Karpas-422 (cell line): ENCODE measurements at regions not wholly inside any gene's neighbourhood (a gene's known extent, or its start where the extent isn't known, plus 50 kb on each side); places are given as distances from the start of the nearest gene placed in this dataset.

Source experiments
- DNase-seq: peaks from one replicate; pipeline ENCODE4 v3.0.0-alpha.2; 2015
- H2AFZ ChIP-seq: fragments of 200-600 bp; sonication (generic); 2 replicates; pipeline ENCODE4 v1.6.1; 2014; ENCODE audit warnings: antibody characterized with exemption, low read length, mixed read lengths
- H3K27ac ChIP-seq: fragments of 200-600 bp; sonication (generic); 2 replicates; pipeline ENCODE4 v1.5.1; 2014; ENCODE audit warnings: mild to moderate bottlenecking, low read length, moderate library complexity
- H3K27me3 ChIP-seq: fragments of 200-600 bp; sonication (generic); 2 replicates; pipeline ENCODE4 v1.6.1; 2014; ENCODE audit warnings: low read length, mixed read lengths
- H3K36me3 ChIP-seq: fragments of 200-600 bp; sonication (generic); 2 replicates; pipeline ENCODE4 v1.6.1; 2014; ENCODE audit warnings: low read length, mixed read lengths; ENCODE audit not compliant: insufficient read depth
- H3K4me1 ChIP-seq: fragments of 200-600 bp; sonication (generic); 2 replicates; pipeline ENCODE4 v1.6.1; 2014; ENCODE audit warnings: mild to moderate bottlenecking, low read length, mixed read lengths
- H3K4me2 ChIP-seq: fragments of 200-600 bp; sonication (generic); 2 replicates; pipeline ENCODE4 v1.6.1; 2014; ENCODE audit warnings: low read length, low read depth, mild to moderate bottlenecking; ENCODE audit not compliant: poor library complexity, severe bottlenecking
- H3K4me3 ChIP-seq: fragments of 200-600 bp; sonication (generic); 2 replicates; pipeline ENCODE4 v1.5.1; 2014; ENCODE audit warnings: mild to moderate bottlenecking, antibody characterized with exemption, low read length, mixed read lengths
- H3K79me2 ChIP-seq: fragments of 200-600 bp; sonication (generic); 2 replicates; pipeline ENCODE4 v1.6.1; 2014; ENCODE audit warnings: mild to moderate bottlenecking, low read length, mixed read lengths
- H3K9ac ChIP-seq: fragments of 200-600 bp; sonication (generic); 2 replicates; pipeline ENCODE4 v1.6.0; 2014; ENCODE audit warnings: low read length
- H3K9me2 ChIP-seq: fragments of 200-600 bp; sonication (generic), shearing (Covaris generic); replicated peaks from 2 replicates; pipeline ENCODE4 v1.6.0; 2014; ENCODE audit warnings: mild to moderate bottlenecking, low read length, moderate library complexity; ENCODE audit not compliant: insufficient read depth
- H3K9me3 ChIP-seq: fragments of 300-700, 200-600 bp; sonication (generic); 2 replicates; pipeline ENCODE4 v1.6.1; 2014; ENCODE audit warnings: low read length, mixed read lengths
- H4K20me1 ChIP-seq: fragments of 200-600 bp; sonication (generic); 2 replicates; pipeline ENCODE4 v1.6.1; 2014; ENCODE audit warnings: mild to moderate bottlenecking, antibody characterized with exemption, low read length, low read depth; ENCODE audit not compliant: insufficient read depth

DNA sequence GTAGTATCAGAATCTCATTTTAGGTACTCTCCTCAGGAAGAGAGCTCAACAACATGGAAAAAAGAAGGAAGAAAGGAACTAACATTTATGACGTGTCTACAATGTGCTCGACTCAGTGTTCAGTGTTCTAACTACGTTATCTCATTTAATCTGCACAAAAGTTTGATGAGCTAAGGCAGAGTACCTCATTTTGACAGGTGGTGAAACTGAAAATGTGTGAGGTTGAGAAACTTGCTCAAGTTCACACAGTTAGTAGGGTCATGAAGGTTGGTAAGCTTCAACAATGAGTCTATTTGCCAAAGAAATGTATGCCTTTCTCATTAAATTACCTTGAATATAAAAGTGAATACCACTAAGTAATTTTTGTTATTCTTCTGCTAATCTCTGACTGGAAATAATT lies 165.1 kb downstream of the CAAP1 start:
- H2AFZ ChIP-seq, result no peak overlapping the region
- H3K27me3 ChIP-seq, result no peaks in the 10 kb centered on the region
- H3K27ac ChIP-seq, result no peak overlapping the region
- no peaks in the 10 kb centered on the region for H4K20me1 ChIP-seq
- H3K4me2 ChIP-seq, result no peak overlapping the region
- no peaks in the 10 kb centered on the region for H3K9me3 ChIP-seq
- no peaks in the 10 kb centered on the region for H3K79me2 ChIP-seq
- H3K4me3 ChIP-seq, result no peak overlapping the region
- H3K36me3 ChIP-seq, result no peaks in the 10 kb centered on the region
- H3K4me1 ChIP-seq, result peaks cover 6% of the 10 kb centered on the region; the same call in 1 of the 2 replicates
- no peak overlapping the region for H3K9ac ChIP-seq
- no peak for DNase-seq
- no peaks in the 10 kb centered on the region for H3K9me2 ChIP-seq

GRCh38 chr9:26725573-26725972 lies 167.0 kb downstream of the CAAP1 start:
- no peak overlapping the region for H3K4me2 ChIP-seq
- no peaks in the 10 kb centered on the region for H4K20me1 ChIP-seq
- no peaks in the 10 kb centered on the region for H3K79me2 ChIP-seq
- no peaks in the 10 kb centered on the region for H3K9me3 ChIP-seq
- H3K4me3 ChIP-seq, result no peak overlapping the region
- no peak overlapping the region for H2AFZ ChIP-seq
- H3K27ac ChIP-seq, result no peak overlapping the region
- no peaks in the 10 kb centered on the region for H3K36me3 ChIP-seq
- DNase-seq, result no peak
- H3K27me3 ChIP-seq, result no peaks in the 10 kb centered on the region
- H3K4me1 ChIP-seq, result peaks cover 6% of the 10 kb centered on the region; the same call in 1 of the 2 replicates
- H3K9me2 ChIP-seq, result no peaks in the 10 kb centered on the region
- no peak overlapping the region for H3K9ac ChIP-seq

DNA sequence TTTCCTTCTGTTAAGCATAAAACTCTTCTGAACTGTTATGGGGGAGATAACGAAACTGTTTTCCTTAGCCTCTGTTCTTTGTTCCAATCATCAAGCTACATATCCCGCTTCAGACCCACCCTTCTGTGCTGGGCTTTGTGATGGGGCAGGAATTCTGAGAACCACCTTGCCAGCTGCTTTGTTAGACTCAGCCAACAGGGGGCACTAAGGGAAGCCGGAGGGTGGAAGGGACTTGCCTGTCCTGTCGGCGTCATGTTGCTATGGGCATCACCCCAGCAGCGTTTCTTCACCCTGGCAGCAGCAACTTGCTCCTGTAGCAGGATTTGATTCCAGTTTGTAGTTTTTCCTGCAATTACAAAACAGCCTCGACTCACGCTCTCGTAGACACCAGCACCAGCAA lies 169.1 kb downstream of the CAAP1 start:
- no peak overlapping the region for H3K27ac ChIP-seq
- no peaks in the 10 kb centered on the region for H3K36me3 ChIP-seq
- no peak overlapping the region for H3K4me3 ChIP-seq
- peaks cover 6% of the 10 kb centered on the region; the same call in 1 of the 2 replicates for H3K4me1 ChIP-seq
- H3K4me2 ChIP-seq, result no peak overlapping the region
- peak; percentile 86 for DNase-seq
- H3K9ac ChIP-seq, result no peak overlapping the region
- no peaks in the 10 kb centered on the region for H3K27me3 ChIP-seq
- H3K9me2 ChIP-seq, result no peaks in the 10 kb centered on the region
- no peak overlapping the region for H2AFZ ChIP-seq
- no peaks in the 10 kb centered on the region for H3K79me2 ChIP-seq
- H3K9me3 ChIP-seq, result no peaks in the 10 kb centered on the region
- H4K20me1 ChIP-seq, result no peaks in the 10 kb centered on the region

DNA sequence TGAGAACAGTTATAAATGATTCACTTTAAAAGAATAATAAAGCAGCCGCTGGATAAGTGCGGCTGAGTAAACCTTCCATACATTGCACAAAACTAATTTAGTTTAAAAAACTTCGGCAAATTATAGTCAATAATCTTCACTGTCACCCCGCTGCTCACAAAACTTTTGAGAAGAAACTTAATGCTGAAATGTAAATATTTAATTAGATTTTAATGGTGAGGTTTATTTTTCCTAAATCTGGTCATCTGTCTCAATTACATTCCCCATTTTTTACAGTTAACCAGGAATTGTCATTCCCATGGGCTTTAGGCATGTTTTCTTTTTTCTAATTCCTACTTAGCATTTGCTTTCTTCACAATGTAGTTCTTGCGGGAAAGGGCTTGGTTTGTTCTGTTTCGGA lies 169.8 kb downstream of the CAAP1 start:
- Histone ChIP-seq H3K4me1 (peaks cover 6% of the 10 kb centered on the region; the same call in 1 of the 2 replicates), H4K20me1 (no peaks in the 10 kb centered on the region), H3K9ac (no peak overlapping the region), H3K27me3 (no peaks in the 10 kb centered on the region), H3K79me2 (no peaks in the 10 kb centered on the region), H3K27ac (no peak overlapping the region), H3K36me3 (no peaks in the 10 kb centered on the region), H3K9me3 (no peaks in the 10 kb centered on the region), H3K4me2 (no peak overlapping the region), H3K9me2 (no peaks in the 10 kb centered on the region), H3K4me3 (no peak overlapping the region), H2AFZ (no peak overlapping the region)
- no peak for DNase-seq

DNA sequence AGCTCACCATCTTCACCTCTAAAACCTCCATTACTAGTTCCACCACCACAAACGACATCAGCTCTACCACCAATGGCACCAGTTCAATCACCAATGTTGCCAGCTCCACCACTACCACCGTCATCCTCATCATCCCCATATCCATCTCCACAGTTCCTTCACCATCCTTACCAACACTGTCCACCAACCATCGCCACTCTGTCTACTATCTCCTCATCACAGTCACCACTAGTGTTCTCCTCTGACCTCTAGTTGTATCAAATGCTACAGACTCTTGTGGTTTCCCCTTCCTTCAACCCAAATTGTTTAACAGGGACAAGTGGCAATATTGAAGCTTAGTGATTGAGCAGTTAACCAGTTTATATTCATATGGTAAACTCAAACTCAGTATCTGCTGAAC lies 182.6 kb downstream of the CAAP1 start:
- no peaks in the 10 kb centered on the region for H3K9me3 ChIP-seq
- no peaks in the 10 kb centered on the region for H3K9me2 ChIP-seq
- H3K4me1 ChIP-seq, result no peaks in the 10 kb centered on the region
- no peak overlapping the region for H3K27ac ChIP-seq
- no peak overlapping the region for H3K4me2 ChIP-seq
- no peaks in the 10 kb centered on the region for H3K36me3 ChIP-seq
- H3K9ac ChIP-seq, result no peak overlapping the region
- no peaks in the 10 kb centered on the region for H3K79me2 ChIP-seq
- H4K20me1 ChIP-seq, result no peaks in the 10 kb centered on the region
- H3K4me3 ChIP-seq, result no peak overlapping the region
- H3K27me3 ChIP-seq, result peaks cover 4% of the 10 kb centered on the region; the same call in 1 of the 2 replicates
- H2AFZ ChIP-seq, result no peak overlapping the region
- DNase-seq, result no peak

DNA sequence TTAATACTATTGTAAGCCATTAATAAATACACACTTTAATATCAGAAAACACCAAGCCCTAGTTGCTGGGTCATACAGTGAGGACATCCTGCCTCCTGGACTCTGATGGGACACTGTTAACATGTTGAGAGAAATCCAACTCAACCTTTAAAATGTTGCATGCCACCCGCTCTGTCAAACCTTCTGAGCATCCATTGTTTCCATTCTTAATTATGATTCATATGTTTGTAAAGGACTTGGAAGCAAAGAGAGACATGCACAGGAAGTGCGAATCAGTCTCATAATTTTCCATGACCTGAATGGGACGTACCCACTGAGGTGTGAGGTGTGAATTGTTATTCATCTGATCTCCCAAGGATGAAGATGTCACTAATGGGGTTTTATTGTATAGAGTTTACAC lies 186.4 kb downstream of the CAAP1 start:
- Histone ChIP-seq H3K79me2 (no peaks in the 10 kb centered on the region), H3K4me2 (no peak overlapping the region), H3K9me2 (no peaks in the 10 kb centered on the region), H3K36me3 (no peaks in the 10 kb centered on the region), H2AFZ (no peak overlapping the region), H4K20me1 (no peaks in the 10 kb centered on the region), H3K9ac (no peak overlapping the region), H3K9me3 (no peaks in the 10 kb centered on the region), H3K4me3 (no peak overlapping the region), H3K4me1 (no peaks in the 10 kb centered on the region), H3K27ac (no peak overlapping the region), H3K27me3 (peaks cover 6% of the 10 kb centered on the region; the same call in 1 of the 2 replicates)
- no peak for DNase-seq

- DNase-seq, result no peak
- no peak overlapping the region for H3K9ac ChIP-seq
- no peak overlapping the region for H3K27ac ChIP-seq
- H3K9me2 ChIP-seq, result no peaks in the 10 kb centered on the region
- H3K27me3 ChIP-seq, result no peaks in the 10 kb centered on the region
- no peak overlapping the region for H3K4me2 ChIP-seq
- H3K9me3 ChIP-seq, result no peaks in the 10 kb centered on the region
- H3K79me2 ChIP-seq, result no peaks in the 10 kb centered on the region
- H3K4me3 ChIP-seq, result no peak overlapping the region
- no peaks in the 10 kb centered on the region for H3K4me1 ChIP-seq
- H2AFZ ChIP-seq, result no peak overlapping the region
- no peaks in the 10 kb centered on the region for H4K20me1 ChIP-seq
- no peaks in the 10 kb centered on the region for H3K36me3 ChIP-seq
These were observed 197.3 kb downstream of the CAAP1 start for GRCh38 chr9:26695298-26695622.

DNA sequence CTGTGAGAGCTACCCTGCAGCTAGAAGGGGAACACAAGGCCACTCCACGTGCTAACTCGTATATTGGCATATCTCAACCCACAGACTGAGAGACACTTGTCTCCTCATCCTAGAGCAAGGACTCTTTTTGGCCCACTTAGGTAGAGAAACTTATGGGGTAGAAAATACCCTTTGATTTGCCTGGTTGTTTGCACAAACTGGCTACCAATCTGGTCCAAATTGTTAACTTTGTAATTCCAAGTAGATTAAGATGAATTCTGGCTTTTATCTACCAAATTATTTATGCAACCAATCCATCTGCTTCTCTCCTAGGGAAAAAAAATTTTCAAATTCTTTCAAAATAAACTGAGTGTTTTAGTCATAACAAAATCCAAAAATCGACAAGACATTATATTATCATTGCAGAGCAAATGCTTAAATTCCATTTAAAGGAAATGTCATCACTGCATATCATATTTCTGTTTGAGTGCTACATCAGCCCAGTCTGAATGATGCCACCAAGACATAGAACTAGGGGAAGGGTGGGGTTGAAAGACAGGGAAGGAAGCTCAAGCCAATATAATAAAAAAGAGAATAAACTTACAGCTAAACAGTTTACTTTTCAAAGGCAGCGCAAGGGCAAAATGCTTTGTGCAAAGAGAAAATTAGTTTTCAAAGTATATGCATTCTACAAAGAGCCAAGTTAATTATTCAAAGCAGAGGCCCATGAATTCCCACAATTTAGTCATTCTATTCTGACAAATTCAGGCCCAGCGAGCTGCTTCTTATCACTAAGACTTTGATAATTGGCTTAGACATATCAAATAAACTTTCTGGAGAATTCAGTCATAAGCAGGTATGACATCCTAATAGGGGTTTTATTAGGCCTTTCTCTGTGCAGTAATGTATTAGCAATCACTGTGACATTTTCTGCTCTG lies 198.0 kb downstream of the CAAP1 start:
- no peak overlapping the region for H3K9ac ChIP-seq
- H3K4me2 ChIP-seq, result no peak overlapping the region
- DNase-seq, result no peak
- H3K27me3 ChIP-seq, result no peaks in the 10 kb centered on the region
- no peak overlapping the region for H3K4me3 ChIP-seq
- no peak overlapping the region for H2AFZ ChIP-seq
- H3K9me2 ChIP-seq, result no peaks in the 10 kb centered on the region
- H3K9me3 ChIP-seq, result no peaks in the 10 kb centered on the region
- no peaks in the 10 kb centered on the region for H3K4me1 ChIP-seq
- H3K27ac ChIP-seq, result no peak overlapping the region
- H3K79me2 ChIP-seq, result no peaks in the 10 kb centered on the region
- H4K20me1 ChIP-seq, result no peaks in the 10 kb centered on the region
- no peaks in the 10 kb centered on the region for H3K36me3 ChIP-seq
